HG03354 (cell line): ENCODE measurements at regions not wholly inside any gene's neighbourhood (a gene's known extent, or its start where the extent isn't known, plus 50 kb on each side); places are given as distances from the start of the nearest gene placed in this dataset.

ENCODE experiments used
- ATAC-seq: cut with Tn5 transposase; IDR thresholded peaks from one replicate; pipeline ENCODE4 v1.9.1; 2021; ENCODE audit warnings: mild to moderate bottlenecking; ENCODE audit not compliant: unreplicated experiment, poor library complexity, severe bottlenecking

GRCh38 chr13:50099473-50099872 lies 84.2 kb downstream of the KCNRG start:
- no peak for ATAC-seq

DNA sequence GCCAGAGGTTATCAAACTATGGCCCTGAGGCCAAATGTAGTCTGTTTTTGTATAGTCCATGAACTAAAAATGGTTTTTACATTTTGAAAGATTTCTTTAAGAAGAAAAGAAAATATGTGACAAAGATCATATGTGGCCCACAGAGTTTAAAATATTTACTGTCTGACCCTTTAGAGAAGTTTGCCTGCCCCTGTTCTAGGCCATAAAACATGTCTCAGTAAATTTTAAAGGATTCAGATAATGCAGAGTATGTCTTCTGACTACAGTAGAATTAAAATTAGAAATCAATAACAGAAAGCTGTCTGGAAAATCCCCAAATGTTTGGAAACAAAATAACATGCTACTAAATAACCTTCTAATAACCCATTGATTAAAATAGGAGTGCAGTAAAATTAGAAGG lies 86.3 kb downstream of the KCNRG start:
- no peak for ATAC-seq

DNA sequence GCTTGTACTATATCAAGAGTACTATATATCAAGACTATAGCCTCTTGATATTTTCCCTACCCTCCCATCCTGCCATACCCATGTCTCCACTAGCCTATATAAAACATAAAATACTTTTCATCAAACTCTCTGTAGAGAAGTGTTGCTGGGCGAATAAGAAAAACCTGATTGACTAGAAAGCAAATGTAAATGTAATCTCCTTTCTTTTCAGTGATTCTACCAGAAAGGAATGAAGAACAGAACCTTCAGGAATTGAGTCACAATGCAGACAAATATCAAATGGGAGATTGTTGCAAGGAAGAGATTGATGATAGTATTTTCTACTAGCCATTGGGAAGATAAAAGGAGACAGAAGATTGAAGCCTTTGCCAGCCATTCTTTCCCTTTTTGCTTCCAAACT lies 89.2 kb downstream of the KCNRG start:
- no peak for ATAC-seq

DNA sequence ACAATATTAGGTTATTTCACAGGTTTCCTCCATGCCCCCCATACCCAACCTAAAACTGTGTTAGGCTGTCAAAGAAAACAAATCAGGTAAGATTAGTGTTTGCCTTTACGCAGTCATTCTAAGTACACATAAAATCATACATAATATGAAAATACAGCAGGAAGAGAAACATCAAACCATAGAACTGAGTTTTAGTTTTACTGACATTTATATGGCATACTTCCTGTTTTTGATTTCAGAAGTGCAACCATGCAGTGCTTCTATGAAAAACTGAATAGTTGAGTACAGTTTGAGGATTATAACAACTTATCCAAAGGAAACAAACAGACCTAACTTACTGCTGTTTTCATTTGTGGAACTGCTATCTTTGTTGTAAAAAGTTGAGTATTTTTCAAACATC lies 91.3 kb downstream of the KCNRG start:
- peak; percentile 87 for ATAC-seq

- ATAC-seq = no peak
Observed at GRCh38 chr13:50107205-50107604, 92.0 kb downstream of the KCNRG start.

- no peak for ATAC-seq
Observed at GRCh38 chr13:50114961-50115360, 99.7 kb downstream of the KCNRG start.

GRCh38 chr13:50115695-50116094 lies 100.5 kb downstream of the KCNRG start:
- ATAC-seq = no peak

DNA sequence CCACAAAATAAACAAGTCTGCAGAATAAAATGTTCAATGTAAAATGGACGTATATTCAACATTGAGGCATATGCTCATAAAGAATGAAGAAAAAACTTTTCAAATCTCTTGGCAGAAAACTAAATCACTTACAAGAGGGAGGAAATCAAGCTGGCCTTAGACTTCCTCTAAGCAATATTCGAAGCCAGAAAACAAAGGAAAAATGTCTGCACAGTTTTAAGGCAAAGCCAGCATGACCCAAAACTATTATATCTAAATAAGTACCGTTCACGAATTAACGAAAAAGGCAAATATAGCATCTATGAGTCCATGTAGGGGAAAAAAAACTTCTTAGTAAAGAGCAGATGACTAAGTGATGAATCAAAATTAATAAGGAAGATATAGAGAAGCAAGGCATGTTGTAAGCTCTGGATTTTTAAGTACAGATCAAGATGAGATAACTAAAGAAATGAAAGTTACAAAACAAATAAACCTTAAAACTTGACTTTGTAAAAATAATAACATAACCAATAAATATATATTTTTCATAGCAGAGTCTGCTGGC lies 101.3 kb downstream of the KCNRG start:
- no peak for ATAC-seq

- no peak for ATAC-seq
Observed at GRCh38 chr13:50119591-50119990, 104.3 kb downstream of the KCNRG start.

GRCh38 chr13:50122455-50122854 lies 107.2 kb downstream of the KCNRG start:
- no peak for ATAC-seq

GRCh38 chr13:50123002-50123401 lies 107.8 kb downstream of the KCNRG start:
- ATAC-seq = no peak

DNA sequence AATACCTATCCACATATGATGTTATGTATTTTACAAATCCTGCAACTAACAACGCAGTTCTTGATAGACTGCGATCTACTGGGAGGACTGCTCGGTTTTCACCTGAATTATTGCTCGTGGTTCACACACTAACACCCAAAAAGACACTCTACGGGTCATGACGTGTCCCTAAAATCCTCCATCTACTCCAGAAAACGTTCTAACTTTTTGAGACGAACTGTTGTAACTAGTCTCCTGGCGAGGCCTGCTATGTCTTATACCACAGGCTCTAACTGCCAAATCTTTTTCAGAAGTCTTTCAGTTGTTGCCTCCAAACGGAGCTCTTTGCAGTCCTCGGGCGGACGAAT lies 108.2 kb downstream of the KCNRG start:
- no peak for ATAC-seq

DNA sequence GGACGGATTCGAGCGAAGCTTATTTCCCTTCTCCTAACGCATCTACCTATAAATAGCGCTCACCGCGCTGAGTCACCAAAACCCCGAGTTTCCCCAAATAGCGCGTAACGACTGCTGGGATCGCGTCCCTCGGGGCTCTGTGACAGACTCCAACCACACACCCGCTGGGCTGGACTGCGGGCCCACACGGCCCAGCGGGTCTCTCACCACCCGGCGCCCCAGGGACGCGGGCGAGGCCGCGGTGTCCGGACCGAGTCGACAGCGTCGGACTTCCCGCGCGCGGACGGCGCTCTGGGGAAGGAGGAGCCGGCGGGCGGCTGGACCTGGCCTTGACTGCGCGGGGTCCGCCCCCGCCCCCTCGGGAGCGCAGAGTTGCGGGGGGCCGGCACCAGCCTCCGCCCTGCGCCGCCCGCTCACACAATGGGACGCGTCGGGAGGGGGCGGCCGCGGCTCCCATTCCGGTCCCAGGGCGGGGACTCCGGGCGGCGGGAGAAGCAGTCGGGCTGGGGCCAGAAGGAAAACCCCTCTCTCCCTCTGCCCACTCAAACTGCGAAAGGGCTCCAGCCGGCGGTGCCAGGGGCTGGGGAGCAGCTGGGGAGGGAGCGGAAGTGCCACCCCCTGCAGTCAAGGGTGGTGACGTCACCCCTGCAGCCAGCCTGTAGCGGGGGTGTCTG lies 108.8 kb downstream of the KCNRG start:
- ATAC-seq = peak; percentile 72

GRCh38 chr13:50124536-50125303 lies 109.5 kb downstream of the KCNRG start:
- ATAC-seq = peak; percentile 23

DNA sequence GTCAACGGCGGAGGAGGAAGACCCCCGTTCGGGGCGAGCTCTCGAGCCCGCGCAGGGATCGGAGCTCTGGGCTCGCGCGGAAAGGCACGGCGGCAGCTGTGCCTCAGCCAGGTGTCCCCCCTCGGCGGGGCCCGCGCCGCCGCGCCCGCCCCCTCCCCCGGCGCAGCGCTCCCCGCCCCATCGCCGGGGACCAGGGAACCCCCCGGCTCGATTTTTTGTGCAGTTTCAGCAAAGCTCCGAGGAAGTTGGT lies 110.0 kb downstream of the KCNRG start:
- ATAC-seq = peak; percentile 23

- ATAC-seq = peak; percentile 18
Observed at GRCh38 chr13:50125554-50126262, 110.5 kb downstream of the KCNRG start.

- no peak for ATAC-seq
Observed at GRCh38 chr13:50126263-50126992, 111.2 kb downstream of the KCNRG start.

GRCh38 chr13:50126993-50127725 lies 111.9 kb downstream of the KCNRG start:
- no peak for ATAC-seq

DNA sequence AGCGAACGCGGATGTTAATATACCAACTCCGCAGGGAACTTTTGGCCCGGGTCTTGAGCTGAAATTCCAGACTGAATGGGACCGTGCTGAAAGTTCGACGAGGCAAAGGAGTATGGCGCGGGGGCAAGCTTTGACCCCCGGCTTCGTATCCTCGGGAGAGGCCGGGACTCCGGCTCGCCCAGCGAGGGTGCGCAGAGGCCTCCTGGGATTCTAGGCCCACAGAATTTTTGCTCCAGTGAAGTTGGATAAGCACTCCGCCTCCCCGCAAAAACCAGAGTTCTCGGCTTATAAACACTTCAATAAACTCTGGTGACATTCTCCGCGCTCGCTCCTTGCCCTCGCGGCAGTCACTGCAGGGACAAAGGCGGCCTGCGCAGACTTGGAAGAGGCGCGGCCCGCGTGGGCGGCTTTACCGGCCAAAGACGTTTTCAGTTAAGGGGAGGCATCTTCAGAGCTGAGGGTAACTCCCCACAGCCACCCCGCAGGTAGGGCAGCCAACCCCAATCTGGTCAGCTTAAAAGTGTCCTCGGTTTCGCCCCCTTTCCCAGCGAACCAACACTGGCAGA lies 112.6 kb downstream of the KCNRG start:
- ATAC-seq = no peak
